HG03066 (cell line): ENCODE measurements at regions not wholly inside any gene's neighbourhood (a gene's known extent, or its start where the extent isn't known, plus 50 kb on each side); places are given as distances from the start of the nearest gene placed in this dataset.

Experiments
- ATAC-seq: cut with Tn5 transposase; IDR thresholded peaks from one replicate; pipeline ENCODE4 v1.9.1; 2021; ENCODE audit warnings: low read depth; ENCODE audit not compliant: unreplicated experiment

- no peak for ATAC-seq
These were observed 1111.8 kb upstream of the LCORL start for GRCh38 chr4:19133315-19133714.

- no peak for ATAC-seq
These were observed 1109.3 kb upstream of the LCORL start for GRCh38 chr4:19130866-19131265.

- ATAC-seq, result no peak
These were observed 1106.6 kb upstream of the LCORL start for GRCh38 chr4:19128176-19128575.

- ATAC-seq, result no peak
These were observed 1105.3 kb upstream of the LCORL start for GRCh38 chr4:19126903-19127302.

GRCh38 chr4:19123681-19124080 is 1102.1 kb upstream of the LCORL start:
- ATAC-seq, result no peak

- ATAC-seq, result no peak
These were observed 1098.5 kb upstream of the LCORL start for GRCh38 chr4:19119904-19120560.

- ATAC-seq, result no peak
These were observed 1095.5 kb upstream of the LCORL start for GRCh38 chr4:19117022-19117421.

GRCh38 chr4:19104176-19104575 is 1082.6 kb upstream of the LCORL start:
- ATAC-seq, result no peak

- ATAC-seq, result no peak
These were observed 1074.0 kb upstream of the LCORL start for GRCh38 chr4:19095491-19096046.

GRCh38 chr4:19093951-19094350 is 1072.4 kb upstream of the LCORL start:
- ATAC-seq, result no peak

GRCh38 chr4:19092797-19093196 is 1071.2 kb upstream of the LCORL start:
- ATAC-seq, result no peak

GRCh38 chr4:19074036-19074435 is 1052.5 kb upstream of the LCORL start:
- no peak for ATAC-seq

- ATAC-seq, result no peak
These were observed 1042.1 kb upstream of the LCORL start for GRCh38 chr4:19063662-19064061.

- ATAC-seq, result no peak
These were observed 1033.4 kb upstream of the LCORL start for GRCh38 chr4:19054916-19055315.

GRCh38 chr4:19051831-19052230 is 1030.3 kb upstream of the LCORL start:
- no peak for ATAC-seq

GRCh38 chr4:19047279-19047880 is 1025.8 kb upstream of the LCORL start:
- ATAC-seq, result no peak

- ATAC-seq, result no peak
These were observed 1018.3 kb upstream of the LCORL start for GRCh38 chr4:19039816-19040215.

GRCh38 chr4:19038231-19038630 is 1016.7 kb upstream of the LCORL start:
- no peak for ATAC-seq

GRCh38 chr4:19033816-19034733 is 1012.5 kb upstream of the LCORL start:
- ATAC-seq, result no peak

- ATAC-seq, result no peak
These were observed 1009.0 kb upstream of the LCORL start for GRCh38 chr4:19030536-19030935.

GRCh38 chr4:19030048-19030447 is 1008.5 kb upstream of the LCORL start:
- ATAC-seq, result no peak
